K562 (cell line): ENCODE measurements at regions not wholly inside any gene's neighbourhood (a gene's known extent, or its start where the extent isn't known, plus 50 kb on each side); places are given as distances from the start of the nearest gene placed in this dataset.

Experiments used
- ATAC-seq: fragments of 200-7000 bp; cut with Tn5 transposase; 3 replicates; pipeline ENCODE4 v1.9.1; 2020; ENCODE audit warnings: moderate library complexity
- BruUV-seq: library from RNA; stranded (reverse); fragments of 400-500 nt; replicated peaks from 2 replicates; lab custom pipeline; 2021; lab: Mats Ljungman, UMichigan
- CTCF ChIA-PET: fragments of 300-600 bp; formaldehyde crosslinking; extraction: SDS; loops from one replicate; lab custom pipeline; 2021; ENCODE audit warnings: low intra/inter-chr PET ratio; lab: Yijun Ruan, JAX
- POLR2A ChIA-PET: fragments of 300-600, 350-650 bp; sonication (Branson Sonifier 250); formaldehyde crosslinking; extraction: SDS; loops from one replicate; lab custom pipeline; 2021; ENCODE audit warnings: antibody characterized with exemption, inconsistent platforms; lab: Yijun Ruan, JAX
- DNase-seq, 4 experiments: peaks; one replicate each; pipeline versions ENCODE4 v3.0.0 to v3.0.0-alpha.2; 2011 to 2018; ENCODE audit warnings: low spot score in 3 of 4, mixed read lengths in 3 of 4; ENCODE audit errors: extremely low read depth in 1 of 4
- FAIRE-seq: peaks from 2 replicates; lab custom pipeline; 2011; peaks lifted over from hg19 to GRCh38; lab: Jason Lieb, UNC
- H2AFZ ChIP-seq: 2 replicates; pipeline ENCODE4 v1.6.0; 2011; ENCODE audit warnings: low read depth, low read length, control low read depth, inconsistent platforms
- H3K27ac ChIP-seq: fragments of 200-600 bp; 3 replicates; pipeline ENCODE4 v1.8.0; 2011; ENCODE audit warnings: low read depth, mild to moderate bottlenecking, control low read depth, inconsistent platforms, low read length, moderate library complexity, mixed read lengths; ENCODE audit errors: extremely low read depth
- H3K27me3 ChIP-seq, 2 experiments: fragments of 300-600 bp in 1 of 2; 2 replicates in 1 of 2; 3 replicates in 1 of 2; pipeline versions ENCODE4 v1.6.0 to v1.8.0; 2011; ENCODE audit warnings: inconsistent platforms in 2 of 2, low read length in 2 of 2, mild to moderate bottlenecking in 1 of 2, mixed read lengths in 1 of 2, moderate library complexity in 1 of 2; ENCODE audit not compliant: control insufficient read depth in 2 of 2, insufficient read depth in 2 of 2
- H3K36me3 ChIP-seq: fragments of 300-600 bp; 3 replicates; pipeline ENCODE4 v1.8.0; 2011; ENCODE audit warnings: mild to moderate bottlenecking, low read length, inconsistent platforms; ENCODE audit not compliant: control insufficient read depth, insufficient read depth
- H3K4me1 ChIP-seq, 2 experiments: fragments of 200-600 bp in 1 of 2; replicated peaks in 1 of 2; 2 replicates in 1 of 2; 3 replicates in 1 of 2; pipeline versions ENCODE4 v1.5.1 to v1.8.0; 2011; ENCODE audit warnings: inconsistent platforms in 2 of 2, low read length in 2 of 2, mild to moderate bottlenecking in 1 of 2, mixed read lengths in 1 of 2, moderate library complexity in 1 of 2; ENCODE audit not compliant: control insufficient read depth in 2 of 2, insufficient read depth in 2 of 2
- H3K4me2 ChIP-seq: 2 replicates; pipeline ENCODE4 v1.6.1; 2011; ENCODE audit warnings: low read length, control low read depth, inconsistent platforms, mixed read lengths; ENCODE audit not compliant: insufficient read depth
- H3K4me3 ChIP-seq: fragments of 200-600 bp; sonication (generic), shearing (Covaris generic); 2 replicates; pipeline ENCODE4 v1.5.1; 2016; ENCODE audit warnings: control low read depth, inconsistent platforms
- H3K79me2 ChIP-seq: fragments of 200-600 bp; 3 replicates; pipeline ENCODE4 v1.8.0; 2011; ENCODE audit warnings: low read length, inconsistent platforms; ENCODE audit not compliant: control insufficient read depth, insufficient read depth
- H3K9ac ChIP-seq, 2 experiments: 2 replicates each; pipeline versions ENCODE4 v1.6.0 to v1.6.1; 2011; ENCODE audit warnings: low read depth in 2 of 2, low read length in 2 of 2, control low read depth in 1 of 2, inconsistent platforms in 1 of 2, mild to moderate bottlenecking in 1 of 2, mixed read lengths in 1 of 2; ENCODE audit not compliant: insufficient read depth in 1 of 2
- H3K9me1 ChIP-seq: one replicate; pipeline ENCODE4 v1.6.0; 2011; ENCODE audit warnings: inconsistent platforms, mild to moderate bottlenecking, low read length, moderate library complexity; ENCODE audit not compliant: control insufficient read depth, insufficient read depth
- H3K9me3 ChIP-seq: replicated peaks from 2 replicates; pipeline ENCODE4 v1.5.1; 2011; ENCODE audit warnings: low read depth, low read length, inconsistent platforms; ENCODE audit not compliant: control insufficient read depth, insufficient read depth
- H4K20me1 ChIP-seq: replicated peaks from 2 replicates; pipeline ENCODE4 v1.6.1; 2011; ENCODE audit warnings: low read length, inconsistent platforms, mixed read lengths; ENCODE audit not compliant: control insufficient read depth, insufficient read depth
- CEBPB ChIP-seq: fragments of 450-650 bp; IDR thresholded peaks from 2 replicates; pipeline ENCODE4 v1.6.1; 2016; ENCODE audit warnings: missing genetic modification characterization, missing compliant biosample characterization
- GTF3C2 ChIP-seq: IDR thresholded peaks from 3 replicates; pipeline ENCODE4 v1.6.1; 2011; ENCODE audit warnings: borderline replicate concordance, mild to moderate bottlenecking, moderate library complexity; ENCODE audit not compliant: insufficient read length; ENCODE audit errors: extremely low read depth
- HDGF ChIP-seq: fragments of 450-650 bp; IDR thresholded peaks from 2 replicates; pipeline ENCODE4 v1.6.1; 2016
- POLR2AphosphoS5 ChIP-seq: IDR thresholded peaks from 2 replicates; pipeline ENCODE4 v1.6.1; 2011; ENCODE audit warnings: mild to moderate bottlenecking, low read depth, low read length, moderate library complexity; ENCODE audit not compliant: control insufficient read depth, insufficient read depth
- SIN3B ChIP-seq: fragments of 450-650 bp; IDR thresholded peaks from 2 replicates; pipeline ENCODE4 v1.6.1; 2017; ENCODE audit warnings: low read depth, mild to moderate bottlenecking, moderate library complexity
- STAT5B ChIP-seq: fragments of 250-450 bp; sonication (Bioruptor Pico); IDR thresholded peaks from 2 replicates; pipeline ENCODE4 v1.8.0; 2021; ENCODE audit warnings: mild to moderate bottlenecking, inconsistent platforms
- ZC3H8 ChIP-seq: fragments of 450-650 bp; IDR thresholded peaks from 2 replicates; pipeline ENCODE4 v1.6.1; 2017
- ZNF316 ChIP-seq: fragments of 450-650 bp; IDR thresholded peaks from 2 replicates; pipeline ENCODE4 v1.6.1; 2016
- ZNF696 ChIP-seq: fragments of 250-450 bp; sonication (Bioruptor Pico); conservative IDR thresholded peaks from 2 replicates; pipeline ENCODE4 v1.4.0; 2020; ENCODE audit warnings: mild to moderate bottlenecking, moderate library complexity
- ZNF717 ChIP-seq: fragments of 250-450 bp; sonication (Bioruptor Pico); IDR thresholded peaks from 2 replicates; pipeline ENCODE4 v1.5.0; 2021
- ZNF740 ChIP-seq, 3 experiments: fragments of 200-800 bp in 1 of 3; sonication (Bioruptor generic) in 1 of 3; sonication (generic) in 1 of 3; formaldehyde crosslinking in 1 of 3; IDR thresholded peaks; 2 replicates each; pipeline versions ENCODE4 v1.6.1 to v1.8.0; 2016 to 2022; ENCODE audit warnings: mild to moderate bottlenecking in 2 of 3, missing compliant biosample characterization in 2 of 3, missing genetic modification characterization in 2 of 3, missing genetic modification reagents in 1 of 3
- WGBS: fragments of 100-300 bp; shearing (Covaris generic); methylation state at CpG from one replicate; pipeline ENCODE4 v1.1.6; 2016; ENCODE audit warnings: low coverage, mixed read lengths; ENCODE audit not compliant: insufficient coverage; ENCODE audit errors: missing lambda C conversion rate; 5-methylcytosine and 5-hydroxymethylcytosine counted together
- in situ Hi-C: fragments of 300-500 bp; cut with MboI; formaldehyde crosslinking; loops from 4 replicates; pipeline ENCODE4 v1.15.0; 2018; ENCODE audit warnings: inconsistent platforms, mixed read lengths
- intact Hi-C: fragments of 100-400 bp; cut with micrococcal nuclease; formaldehyde crosslinking; loops from 2 replicates; pipeline ENCODE4 v1.14.2; 2022
- TF ChIP-seq, protein P1 (sequence below): fragments of 450-650 bp; formaldehyde crosslinking; IDR thresholded peaks from 2 replicates; pipeline ENCODE4 v1.4.0; 2020; ENCODE audit warnings: mild to moderate bottlenecking, moderate library complexity
- TF ChIP-seq, protein P2 (sequence below): fragments of 450-650 bp; IDR thresholded peaks from 2 replicates; pipeline ENCODE4 v1.6.1; 2017; ENCODE audit warnings: antibody characterized with exemption, mild to moderate bottlenecking

- TF ChIP-seq, protein P1, sequence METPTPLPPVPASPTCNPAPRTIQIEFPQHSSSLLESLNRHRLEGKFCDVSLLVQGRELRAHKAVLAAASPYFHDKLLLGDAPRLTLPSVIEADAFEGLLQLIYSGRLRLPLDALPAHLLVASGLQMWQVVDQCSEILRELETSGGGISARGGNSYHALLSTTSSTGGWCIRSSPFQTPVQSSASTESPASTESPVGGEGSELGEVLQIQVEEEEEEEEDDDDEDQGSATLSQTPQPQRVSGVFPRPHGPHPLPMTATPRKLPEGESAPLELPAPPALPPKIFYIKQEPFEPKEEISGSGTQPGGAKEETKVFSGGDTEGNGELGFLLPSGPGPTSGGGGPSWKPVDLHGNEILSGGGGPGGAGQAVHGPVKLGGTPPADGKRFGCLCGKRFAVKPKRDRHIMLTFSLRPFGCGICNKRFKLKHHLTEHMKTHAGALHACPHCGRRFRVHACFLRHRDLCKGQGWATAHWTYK (CRISPR knock-in tag), result no peak
- no peak for TF ChIP-seq POLR2AphosphoS5
- TF ChIP-seq CEBPB (tag), result no peak
- TF ChIP-seq ZNF696 (CRISPR knock-in tag), result no peak
Measured at GRCh38 chr13:61774903-61775302, 359.3 kb upstream of the PCDH20 start (continued).

DNA sequence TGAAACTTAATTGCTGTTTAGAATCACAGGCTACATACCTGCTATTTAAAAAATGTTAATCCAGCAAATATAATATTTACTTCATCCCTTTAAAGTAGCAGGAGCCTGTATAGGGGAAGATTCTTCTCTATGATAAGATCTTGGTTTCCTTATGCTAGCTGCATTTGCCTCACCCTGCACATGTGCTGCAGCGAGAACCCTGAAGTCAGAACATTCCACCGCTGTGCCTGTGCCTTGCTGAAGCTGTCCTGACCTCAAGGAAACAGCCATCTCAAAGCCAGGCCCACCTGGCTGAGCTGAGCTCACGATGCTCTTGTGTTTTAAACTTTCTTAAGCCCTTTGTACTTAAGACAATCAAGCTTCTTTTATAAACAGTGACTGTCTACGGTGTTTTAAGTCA is 355.0 kb upstream of the PCDH20 start:
- H3K36me3 ChIP-seq, result no peaks in the 10 kb centered on the region
- FAIRE-seq, result no peak
- in situ Hi-C loops, result no loop called here
- H4K20me1 ChIP-seq, result no peaks in the 10 kb centered on the region
- H3K4me2 ChIP-seq, result no peak overlapping the region
- H3K27ac ChIP-seq, result no peak overlapping the region
- no peaks in the 10 kb centered on the region for H3K79me2 ChIP-seq
- H3K27me3 ChIP-seq, result no peaks in the 10 kb centered on the region
- POLR2A ChIA-PET, result no interaction called here
- H3K4me1 ChIP-seq, result no peaks in the 10 kb centered on the region
- H3K4me3 ChIP-seq, result no peak overlapping the region
- 3% methylated on average over 4 of the region's 4 CpGs for WGBS
- H2AFZ ChIP-seq, result no peak overlapping the region
- BruUV-seq, result no TSS peak
- H3K9me1 ChIP-seq, result no peaks in the 10 kb centered on the region
- H3K9ac ChIP-seq, result no peak overlapping the region
- DNase-seq, result no peak
- CTCF ChIA-PET, result no interaction called here
- intact Hi-C loops, result no loop called here
- no peaks in the 10 kb centered on the region for H3K9me3 ChIP-seq
- no peak for ATAC-seq
- TF ChIP-seq ZNF740 (CRISPR knock-in tag; IDR thresholded peaks at IDR 0.05) (no peak), ZNF740 (tag; IDR thresholded peaks at IDR 0.05) (no peak), HDGF (no peak), ZNF316 (no peak), GTF3C2 (no peak), ZNF717 (CRISPR knock-in tag) (no peak), ZC3H8 (no peak), STAT5B (CRISPR knock-in tag) (no peak), SIN3B (no peak)
- TF ChIP-seq, protein P2, sequence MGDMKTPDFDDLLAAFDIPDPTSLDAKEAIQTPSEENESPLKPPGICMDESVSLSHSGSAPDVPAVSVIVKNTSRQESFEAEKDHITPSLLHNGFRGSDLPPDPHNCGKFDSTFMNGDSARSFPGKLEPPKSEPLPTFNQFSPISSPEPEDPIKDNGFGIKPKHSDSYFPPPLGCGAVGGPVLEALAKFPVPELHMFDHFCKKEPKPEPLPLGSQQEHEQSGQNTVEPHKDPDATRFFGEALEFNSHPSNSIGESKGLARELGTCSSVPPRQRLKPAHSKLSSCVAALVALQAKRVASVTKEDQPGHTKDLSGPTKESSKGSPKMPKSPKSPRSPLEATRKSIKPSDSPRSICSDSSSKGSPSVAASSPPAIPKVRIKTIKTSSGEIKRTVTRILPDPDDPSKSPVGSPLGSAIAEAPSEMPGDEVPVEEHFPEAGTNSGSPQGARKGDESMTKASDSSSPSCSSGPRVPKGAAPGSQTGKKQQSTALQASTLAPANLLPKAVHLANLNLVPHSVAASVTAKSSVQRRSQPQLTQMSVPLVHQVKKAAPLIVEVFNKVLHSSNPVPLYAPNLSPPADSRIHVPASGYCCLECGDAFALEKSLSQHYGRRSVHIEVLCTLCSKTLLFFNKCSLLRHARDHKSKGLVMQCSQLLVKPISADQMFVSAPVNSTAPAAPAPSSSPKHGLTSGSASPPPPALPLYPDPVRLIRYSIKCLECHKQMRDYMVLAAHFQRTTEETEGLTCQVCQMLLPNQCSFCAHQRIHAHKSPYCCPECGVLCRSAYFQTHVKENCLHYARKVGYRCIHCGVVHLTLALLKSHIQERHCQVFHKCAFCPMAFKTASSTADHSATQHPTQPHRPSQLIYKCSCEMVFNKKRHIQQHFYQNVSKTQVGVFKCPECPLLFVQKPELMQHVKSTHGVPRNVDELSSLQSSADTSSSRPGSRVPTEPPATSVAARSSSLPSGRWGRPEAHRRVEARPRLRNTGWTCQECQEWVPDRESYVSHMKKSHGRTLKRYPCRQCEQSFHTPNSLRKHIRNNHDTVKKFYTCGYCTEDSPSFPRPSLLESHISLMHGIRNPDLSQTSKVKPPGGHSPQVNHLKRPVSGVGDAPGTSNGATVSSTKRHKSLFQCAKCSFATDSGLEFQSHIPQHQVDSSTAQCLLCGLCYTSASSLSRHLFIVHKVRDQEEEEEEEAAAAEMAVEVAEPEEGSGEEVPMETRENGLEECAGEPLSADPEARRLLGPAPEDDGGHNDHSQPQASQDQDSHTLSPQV, result no peak
